22Rv1 (cell line): ENCODE measurements at regions not wholly inside any gene's neighbourhood (a gene's known extent, or its start where the extent isn't known, plus 50 kb on each side); places are given as distances from the start of the nearest gene placed in this dataset.

ENCODE experiments used
- H3K27ac ChIP-seq: fragments of 450-650 bp; 2 replicates; pipeline ENCODE4 v1.5.1; 2017
- ZFX ChIP-seq: fragments of 450-650 bp; IDR thresholded peaks from 2 replicates; pipeline ENCODE4 v1.6.1; 2017; ENCODE audit warnings: antibody characterized with exemption, borderline replicate concordance
- TF ChIP-seq, protein P1 (sequence below): fragments of 450-650 bp; IDR thresholded peaks from 2 replicates; pipeline ENCODE4 v1.5.1; 2017; ENCODE audit warnings: mild to moderate bottlenecking

GRCh38 chr14:71648725-71649124, 283.5 kb upstream of the RGS6 start:
- no peak overlapping the region for H3K27ac ChIP-seq
- TF ChIP-seq, protein P1, sequence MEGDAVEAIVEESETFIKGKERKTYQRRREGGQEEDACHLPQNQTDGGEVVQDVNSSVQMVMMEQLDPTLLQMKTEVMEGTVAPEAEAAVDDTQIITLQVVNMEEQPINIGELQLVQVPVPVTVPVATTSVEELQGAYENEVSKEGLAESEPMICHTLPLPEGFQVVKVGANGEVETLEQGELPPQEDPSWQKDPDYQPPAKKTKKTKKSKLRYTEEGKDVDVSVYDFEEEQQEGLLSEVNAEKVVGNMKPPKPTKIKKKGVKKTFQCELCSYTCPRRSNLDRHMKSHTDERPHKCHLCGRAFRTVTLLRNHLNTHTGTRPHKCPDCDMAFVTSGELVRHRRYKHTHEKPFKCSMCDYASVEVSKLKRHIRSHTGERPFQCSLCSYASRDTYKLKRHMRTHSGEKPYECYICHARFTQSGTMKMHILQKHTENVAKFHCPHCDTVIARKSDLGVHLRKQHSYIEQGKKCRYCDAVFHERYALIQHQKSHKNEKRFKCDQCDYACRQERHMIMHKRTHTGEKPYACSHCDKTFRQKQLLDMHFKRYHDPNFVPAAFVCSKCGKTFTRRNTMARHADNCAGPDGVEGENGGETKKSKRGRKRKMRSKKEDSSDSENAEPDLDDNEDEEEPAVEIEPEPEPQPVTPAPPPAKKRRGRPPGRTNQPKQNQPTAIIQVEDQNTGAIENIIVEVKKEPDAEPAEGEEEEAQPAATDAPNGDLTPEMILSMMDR = no peak
- no peak for TF ChIP-seq ZFX

DNA sequence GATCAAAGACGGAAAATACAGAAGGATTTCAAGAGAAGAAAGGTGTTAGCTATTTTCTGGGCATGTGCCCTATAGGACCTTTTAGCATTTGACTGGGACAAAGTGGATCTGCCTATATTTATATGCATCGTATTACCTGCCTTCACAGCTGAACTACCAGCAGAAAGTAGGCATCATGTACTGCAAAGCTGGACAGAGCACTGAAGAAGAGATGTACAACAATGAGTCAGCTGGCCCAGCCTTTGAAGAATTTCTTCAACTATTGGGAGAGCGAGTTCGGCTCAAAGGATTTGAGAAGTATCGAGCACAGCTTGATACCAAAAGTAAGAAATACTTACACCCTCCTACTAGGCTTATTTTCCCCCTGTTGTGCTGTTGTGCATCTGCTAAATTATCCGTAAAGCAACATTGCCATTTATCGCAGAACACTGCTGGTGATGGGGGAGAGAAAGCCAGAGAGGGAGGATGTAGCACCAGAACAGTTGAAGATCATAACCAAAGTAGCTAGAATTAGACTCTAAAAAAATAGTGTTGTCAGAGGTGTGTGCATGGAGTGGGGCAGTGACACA, 282.0 kb upstream of the RGS6 start:
- no peak for TF ChIP-seq ZFX
- TF ChIP-seq, protein P1 = no peak
- no peak overlapping the region for H3K27ac ChIP-seq

- H3K27ac ChIP-seq = no peak overlapping the region
Observed at GRCh38 chr14:71651228-71651627, 281.0 kb upstream of the RGS6 start.

DNA sequence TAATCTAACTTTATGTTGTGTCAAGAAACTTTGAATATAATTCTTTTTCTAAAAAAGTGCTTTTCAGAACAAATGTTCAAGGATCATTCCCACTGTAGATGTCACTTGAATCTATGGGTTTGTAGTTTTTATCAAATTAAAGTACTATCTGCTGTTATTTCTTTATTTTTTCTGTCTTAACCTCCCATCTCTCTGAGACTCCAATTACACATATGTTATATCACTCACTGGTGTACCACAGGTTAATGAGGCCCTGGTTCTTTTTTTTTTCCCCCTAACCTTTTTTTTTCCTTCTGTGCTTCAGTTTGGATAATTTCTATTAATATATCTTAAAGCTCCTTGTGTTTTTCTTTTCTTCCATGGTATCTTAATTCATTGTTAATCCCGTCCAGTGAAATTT, 279.9 kb upstream of the RGS6 start:
- TF ChIP-seq, protein P1 = no peak
- no peak for TF ChIP-seq ZFX
- no peak overlapping the region for H3K27ac ChIP-seq

More at GRCh38 chr14:71651228-71651627, 281.0 kb upstream of the RGS6 start:
- TF ChIP-seq, protein P1 = no peak
- TF ChIP-seq ZFX = no peak

GRCh38 chr14:71654810-71655209, 277.4 kb upstream of the RGS6 start:
- TF ChIP-seq ZFX = no peak
- TF ChIP-seq, protein P1 = no peak
- H3K27ac ChIP-seq = no peak overlapping the region

DNA sequence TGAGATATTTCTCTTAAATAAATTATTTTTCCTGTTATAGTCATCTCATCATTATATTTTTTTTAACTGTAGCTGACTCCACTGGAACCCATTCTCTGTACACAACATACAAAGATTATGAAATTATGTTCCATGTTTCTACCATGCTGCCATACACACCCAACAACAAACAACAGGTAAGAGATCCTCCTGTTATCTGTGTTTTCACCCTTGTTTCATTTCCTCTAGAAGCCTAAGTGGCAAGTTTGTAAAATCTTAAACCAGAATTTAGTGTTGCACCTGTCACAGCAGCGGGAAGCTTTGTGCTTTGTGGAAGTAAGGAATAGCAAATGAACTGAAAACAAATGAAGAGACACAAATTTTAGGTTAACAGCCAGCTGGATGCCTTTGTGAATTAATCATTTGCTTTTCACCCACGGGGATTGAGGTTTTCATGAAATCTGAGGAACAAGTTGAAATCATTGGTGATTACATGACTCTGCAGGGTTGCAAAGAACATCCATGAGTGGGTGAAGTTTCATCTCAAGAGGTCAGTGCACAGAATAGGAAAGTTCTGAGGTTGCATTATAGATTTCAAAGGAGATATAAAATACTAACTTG, 273.9 kb upstream of the RGS6 start:
- no peak overlapping the region for H3K27ac ChIP-seq
- TF ChIP-seq, protein P1 = no peak
- no peak for TF ChIP-seq ZFX

DNA sequence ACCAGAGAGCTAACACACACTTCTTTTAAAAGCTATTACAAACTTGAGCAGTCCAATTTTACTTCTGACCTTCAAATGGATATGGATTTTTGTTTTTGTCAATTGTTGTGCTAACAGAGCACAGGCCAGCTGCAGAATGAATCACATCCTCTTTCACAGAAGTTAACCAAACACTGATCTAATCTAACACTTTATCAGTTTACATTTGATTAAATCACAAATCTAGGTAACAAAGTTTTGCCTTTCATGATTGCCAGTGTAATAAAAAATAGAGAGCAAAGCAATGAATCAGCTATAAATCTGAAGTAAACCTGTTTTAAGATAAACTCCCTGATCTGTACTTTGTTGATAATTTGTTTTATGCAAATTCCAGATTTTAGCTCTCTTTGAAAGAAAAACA, 273.1 kb upstream of the RGS6 start:
- TF ChIP-seq ZFX = no peak
- TF ChIP-seq, protein P1 = no peak
- no peak overlapping the region for H3K27ac ChIP-seq
